Choroid plexus epithelial cell (primary cell): ENCODE measurements at regions not wholly inside any gene's neighbourhood (a gene's known extent, or its start where the extent isn't known, plus 50 kb on each side); places are given as distances from the start of the nearest gene placed in this dataset.

Experiments used
- DNase-seq: peaks from one replicate; pipeline ENCODE4 v3.0.0-alpha.2; 2010; ENCODE audit warnings: low read depth
- H3K4me3 ChIP-seq: 2 replicates; pipeline ENCODE4 v1.5.1; 2011; ENCODE audit warnings: low read depth, mild to moderate bottlenecking, control low read depth, low read length, moderate library complexity
- CTCF ChIP-seq: conservative IDR thresholded peaks from 2 replicates; pipeline ENCODE4 v1.5.1; 2011; ENCODE audit warnings: low read depth, mild to moderate bottlenecking, control low read depth, inconsistent platforms, low read length, moderate library complexity

GRCh38 chr16:54231919-54232318 lies 54.7 kb downstream of the IRX3 start:
- H3K4me3 ChIP-seq: no peak overlapping the region
- DNase-seq: no peak
- no peak for TF ChIP-seq CTCF

GRCh38 chr16:54231336-54231735 lies 55.3 kb downstream of the IRX3 start:
- no peak for DNase-seq
- TF ChIP-seq CTCF: no peak
- H3K4me3 ChIP-seq: no peak overlapping the region

GRCh38 chr16:54228325-54228724 lies 58.3 kb downstream of the IRX3 start:
- no peak for TF ChIP-seq CTCF
- no peak overlapping the region for H3K4me3 ChIP-seq
- no peak for DNase-seq

- no peak overlapping the region for H3K4me3 ChIP-seq
- TF ChIP-seq CTCF: no peak
- DNase-seq: no peak
These were observed 60.1 kb downstream of the IRX3 start for GRCh38 chr16:54226296-54227010.

- no peak for TF ChIP-seq CTCF
- no peak overlapping the region for H3K4me3 ChIP-seq
- DNase-seq: no peak
These were observed 66.9 kb downstream of the IRX3 start for GRCh38 chr16:54219709-54220108.

GRCh38 chr16:54216688-54217087 lies 69.9 kb downstream of the IRX3 start:
- no peak for TF ChIP-seq CTCF
- no peak for DNase-seq
- no peak overlapping the region for H3K4me3 ChIP-seq

GRCh38 chr16:54216268-54216667 lies 70.3 kb downstream of the IRX3 start:
- no peak for TF ChIP-seq CTCF
- peak; percentile 11 for DNase-seq
- H3K4me3 ChIP-seq: no peak overlapping the region
